ENCODE measurements at regions not wholly inside any gene's neighbourhood (a gene's known extent, or its start where the extent isn't known, plus 50 kb on each side); places are given as distances from the start of the nearest gene placed in this dataset.

GRCh38 chr13:99143904-99144303, 56.8 kb upstream of the UBAC2 start:
- no peak for DNase-seq
- H3K9ac ChIP-seq (ENCODE audit: low read length): no peak overlapping the region
- no peak overlapping the region for H3K18ac ChIP-seq (ENCODE audit: low read length)
- no peak overlapping the region for H3K4me2 ChIP-seq (ENCODE audit: low read length)
- no peak overlapping the region for H4K8ac ChIP-seq (ENCODE audit: low read depth, low read length)
- no peak overlapping the region for H2BK120ac ChIP-seq (ENCODE audit: low read depth, low read length)
- no peaks in the 10 kb centered on the region for H3K79me1 ChIP-seq (ENCODE audit: low read length)
- no peaks in the 10 kb centered on the region for H3K4me1 ChIP-seq (ENCODE audit: control insufficient read depth, low read depth, low read length)
- H3K4ac ChIP-seq (ENCODE audit: low read depth, low read length): no peak overlapping the region
- no peaks in the 10 kb centered on the region for H3K27me3 ChIP-seq (ENCODE audit: insufficient read depth, low read length, poor library complexity)
- H3K23ac ChIP-seq (ENCODE audit: low read length): no peak overlapping the region
- H3K56ac ChIP-seq (ENCODE audit: low read length): no peak overlapping the region
- no peak overlapping the region for H2AK5ac ChIP-seq (ENCODE audit: low read length)
- no peaks in the 10 kb centered on the region for H3K36me3 ChIP-seq (ENCODE audit: control insufficient read depth, insufficient read depth, low read length)
- H2BK15ac ChIP-seq (replicated peaks; ENCODE audit: low read depth): no peak overlapping the region
- H3K79me2 ChIP-seq (ENCODE audit: control insufficient read depth, insufficient read depth, low read length): no peaks in the 10 kb centered on the region
- H2BK5ac ChIP-seq (ENCODE audit: low read length): no peak overlapping the region
- no peak overlapping the region for H4K5ac ChIP-seq (ENCODE audit: low read length)
- no peak overlapping the region for H3K27ac ChIP-seq (ENCODE audit: low read depth, low read length)
- WGBS (ENCODE audit: extremely low coverage, insufficient coverage, low lambda C conversion rate): no CpG with 5 or more reads among the region's 4 CpGs
- H3K4me3 ChIP-seq (ENCODE audit: low read length): no peak overlapping the region

- Histone ChIP-seq H2BK15ac (replicated peaks; ENCODE audit: low read depth) (no peak overlapping the region), H4K5ac (ENCODE audit: low read length) (no peak overlapping the region), H3K18ac (ENCODE audit: low read length) (no peak overlapping the region), H3K4ac (ENCODE audit: low read depth, low read length) (no peak overlapping the region), H2BK120ac (ENCODE audit: low read depth, low read length) (no peak overlapping the region), H2BK5ac (ENCODE audit: low read length) (no peak overlapping the region), H3K27me3 (ENCODE audit: insufficient read depth, low read length, poor library complexity) (no peaks in the 10 kb centered on the region), H3K4me1 (ENCODE audit: control insufficient read depth, low read depth, low read length) (no peaks in the 10 kb centered on the region), H3K27ac (ENCODE audit: low read depth, low read length) (no peak overlapping the region), H4K8ac (ENCODE audit: low read depth, low read length) (no peak overlapping the region), H3K79me1 (ENCODE audit: low read length) (no peaks in the 10 kb centered on the region), H2AK5ac (ENCODE audit: low read length) (no peak overlapping the region), H3K56ac (ENCODE audit: low read length) (no peak overlapping the region), H3K4me2 (ENCODE audit: low read length) (no peak overlapping the region), H3K36me3 (ENCODE audit: control insufficient read depth, insufficient read depth, low read length) (no peaks in the 10 kb centered on the region), H3K23ac (ENCODE audit: low read length) (no peak overlapping the region), H3K79me2 (ENCODE audit: control insufficient read depth, insufficient read depth, low read length) (no peaks in the 10 kb centered on the region), H3K9ac (ENCODE audit: low read length) (no peak overlapping the region), H3K4me3 (ENCODE audit: low read length) (no peak overlapping the region)
- DNase-seq: no peak
- no CpG with 5 or more reads among the region's 6 CpGs for WGBS (ENCODE audit: extremely low coverage, insufficient coverage, low lambda C conversion rate)
Observed at GRCh38 chr13:99144306-99144705, 56.3 kb upstream of the UBAC2 start.

- Histone ChIP-seq H3K23ac (ENCODE audit: low read length) (no peak overlapping the region), H3K18ac (ENCODE audit: low read length) (no peak overlapping the region), H2BK15ac (replicated peaks; ENCODE audit: low read depth) (no peak overlapping the region), H3K27ac (ENCODE audit: low read depth, low read length) (no peak overlapping the region), H2BK120ac (ENCODE audit: low read depth, low read length) (no peak overlapping the region), H3K27me3 (ENCODE audit: insufficient read depth, low read length, poor library complexity) (no peaks in the 10 kb centered on the region), H3K4me3 (ENCODE audit: low read length) (no peak overlapping the region), H3K56ac (ENCODE audit: low read length) (no peak overlapping the region), H4K5ac (ENCODE audit: low read length) (no peak overlapping the region), H3K4me1 (ENCODE audit: control insufficient read depth, low read depth, low read length) (no peaks in the 10 kb centered on the region), H3K79me1 (ENCODE audit: low read length) (no peaks in the 10 kb centered on the region), H4K8ac (ENCODE audit: low read depth, low read length) (no peak overlapping the region), H3K9ac (ENCODE audit: low read length) (no peak overlapping the region), H2AK5ac (ENCODE audit: low read length) (no peak overlapping the region), H2BK5ac (ENCODE audit: low read length) (no peak overlapping the region), H3K4me2 (ENCODE audit: low read length) (no peak overlapping the region), H3K4ac (ENCODE audit: low read depth, low read length) (no peak overlapping the region), H3K79me2 (ENCODE audit: control insufficient read depth, insufficient read depth, low read length) (no peaks in the 10 kb centered on the region), H3K36me3 (ENCODE audit: control insufficient read depth, insufficient read depth, low read length) (no peaks in the 10 kb centered on the region)
- WGBS (ENCODE audit: extremely low coverage, insufficient coverage, low lambda C conversion rate): no CpG with 5 or more reads among the region's 4 CpGs
- no peak for DNase-seq
Observed at GRCh38 chr13:99145461-99145860, 55.2 kb upstream of the UBAC2 start.

GRCh38 chr13:99150575-99151361, 49.9 kb upstream of the UBAC2 start:
- Histone ChIP-seq H3K23ac (ENCODE audit: low read length) (no peak overlapping the region), H3K4me2 (ENCODE audit: low read length) (no peak overlapping the region), H2BK15ac (replicated peaks; ENCODE audit: low read depth) (no peak overlapping the region), H3K4me1 (ENCODE audit: control insufficient read depth, low read depth, low read length) (no peaks in the 10 kb centered on the region), H3K27ac (ENCODE audit: low read depth, low read length) (no peak overlapping the region), H3K4ac (ENCODE audit: low read depth, low read length) (no peak overlapping the region), H3K27me3 (ENCODE audit: insufficient read depth, low read length, poor library complexity) (no peaks in the 10 kb centered on the region), H3K18ac (ENCODE audit: low read length) (no peak overlapping the region), H2BK5ac (ENCODE audit: low read length) (no peak overlapping the region), H4K5ac (ENCODE audit: low read length) (no peak overlapping the region), H3K79me2 (ENCODE audit: control insufficient read depth, insufficient read depth, low read length) (no peaks in the 10 kb centered on the region), H4K8ac (ENCODE audit: low read depth, low read length) (no peak overlapping the region), H3K79me1 (ENCODE audit: low read length) (no peaks in the 10 kb centered on the region), H3K9ac (ENCODE audit: low read length) (no peak overlapping the region), H3K36me3 (ENCODE audit: control insufficient read depth, insufficient read depth, low read length) (no peaks in the 10 kb centered on the region), H3K56ac (ENCODE audit: low read length) (no peak overlapping the region), H2AK5ac (ENCODE audit: low read length) (no peak overlapping the region), H3K4me3 (ENCODE audit: low read length) (no peak overlapping the region), H2BK120ac (ENCODE audit: low read depth, low read length) (no peak overlapping the region)
- no peak for DNase-seq
- WGBS (ENCODE audit: extremely low coverage, insufficient coverage, low lambda C conversion rate): no CpG with 5 or more reads among the region's 7 CpGs

All from mesendoderm (in vitro differentiated cells).